ENCODE measurements at regions not wholly inside any gene's neighbourhood (a gene's known extent, or its start where the extent isn't known, plus 50 kb on each side); places are given as distances from the start of the nearest gene placed in this dataset.

GRCh38 chr13:68708336-68708908, 1399.2 kb upstream of the ATXN8OS start:
- TF ChIP-seq FOS (IDR thresholded peaks at IDR 0.05; ENCODE audit: borderline replicate concordance, extremely low read depth, insufficient read length) (no peak), CBFB (IDR thresholded peaks at IDR 0.05; ENCODE audit: low read depth) (no peak), PML (IDR thresholded peaks at IDR 0.05; ENCODE audit: low read length) (no peak)
